Calu3 (cell line): ENCODE measurements at regions not wholly inside any gene's neighbourhood (a gene's known extent, or its start where the extent isn't known, plus 50 kb on each side); places are given as distances from the start of the nearest gene placed in this dataset.

ENCODE experiments used
- BruUV-seq: library from RNA; stranded (reverse); fragments of 400-500 nt; replicated peaks from 2 replicates; lab custom pipeline; 2021; lab: Mats Ljungman, UMichigan
- CTCF ChIA-PET: fragments of 300-600 bp; sonication (Branson Sonifier 250); formaldehyde crosslinking; loops from one replicate; lab custom pipeline; 2022; ENCODE audit warnings: antibody characterized with exemption; lab: Charles Lee
- DNase-seq: peaks from one replicate; pipeline ENCODE4 v3.0.0; 2022
- H3K27ac Mint-ChIP-seq: one replicate; pipeline ENCODE4 v1.8.0; 2022; ENCODE audit warnings: mixed read lengths; ENCODE audit not compliant: unreplicated experiment
- H3K27me3 Mint-ChIP-seq: one replicate; pipeline ENCODE4 v1.8.0; 2022; ENCODE audit warnings: mixed read lengths; ENCODE audit not compliant: unreplicated experiment
- H3K36me3 Mint-ChIP-seq: one replicate; pipeline ENCODE4 v1.8.0; 2022; ENCODE audit warnings: mild to moderate bottlenecking, moderate library complexity, mixed read lengths; ENCODE audit not compliant: insufficient read depth, unreplicated experiment
- H3K4me1 Mint-ChIP-seq: one replicate; pipeline ENCODE4 v1.8.0; 2022; ENCODE audit warnings: mild to moderate bottlenecking, low read depth, mixed read lengths; ENCODE audit not compliant: unreplicated experiment
- H3K4me3 Mint-ChIP-seq: one replicate; pipeline ENCODE4 v1.8.0; 2022; ENCODE audit warnings: mild to moderate bottlenecking, low read depth, moderate library complexity, mixed read lengths; ENCODE audit not compliant: unreplicated experiment
- H3K9me3 Mint-ChIP-seq: one replicate; pipeline ENCODE4 v1.8.0; 2022; ENCODE audit warnings: low read depth, mixed read lengths; ENCODE audit not compliant: unreplicated experiment
- intact Hi-C: fragments of 100-400 bp; cut with micrococcal nuclease; formaldehyde crosslinking; loops from one replicate; pipeline ENCODE4 v1.10.0; 2022; ENCODE audit not compliant: unreplicated experiment
- TF ChIP-seq, protein P1 (sequence below): fragments of 200-600 bp; IDR thresholded peaks from one replicate; pipeline ENCODE4 v1.8.0; 2022; ENCODE audit warnings: antibody characterized with exemption; ENCODE audit not compliant: unreplicated experiment

DNA sequence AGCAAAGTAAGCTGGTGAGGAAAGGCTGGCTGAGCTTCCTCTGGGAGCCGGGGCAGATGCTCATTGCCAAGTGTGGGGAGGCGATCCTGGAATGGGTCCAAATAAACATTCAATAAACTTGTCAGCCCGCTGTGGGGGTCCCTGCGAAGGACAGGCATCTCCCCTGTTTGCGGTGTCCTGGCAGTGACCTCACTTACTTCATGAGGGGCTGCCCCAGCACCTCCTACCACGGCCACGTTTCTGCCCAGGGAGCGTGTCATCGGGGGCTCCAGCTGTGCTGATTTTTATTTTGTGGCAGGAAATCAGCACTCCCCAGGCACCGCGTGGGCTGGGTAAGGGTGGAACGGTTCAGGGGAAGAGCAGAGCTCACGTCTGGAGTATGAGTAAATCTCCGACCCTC, 493.9 kb upstream of the B3GAT1 start:
- BruUV-seq, result no TSS peak
- Mint-ChIP-seq H3K9me3 (peaks cover 24% of the 10 kb centered on the region), H3K27ac (no peak overlapping the region), H3K27me3 (no peaks in the 10 kb centered on the region), H3K4me1 (no peaks in the 10 kb centered on the region), H3K36me3 (no peaks in the 10 kb centered on the region), H3K4me3 (no peak overlapping the region)
- intact Hi-C loops, result no loop called here
- CTCF ChIA-PET, result no interaction called here
- no peak for DNase-seq
- TF ChIP-seq, protein P1, sequence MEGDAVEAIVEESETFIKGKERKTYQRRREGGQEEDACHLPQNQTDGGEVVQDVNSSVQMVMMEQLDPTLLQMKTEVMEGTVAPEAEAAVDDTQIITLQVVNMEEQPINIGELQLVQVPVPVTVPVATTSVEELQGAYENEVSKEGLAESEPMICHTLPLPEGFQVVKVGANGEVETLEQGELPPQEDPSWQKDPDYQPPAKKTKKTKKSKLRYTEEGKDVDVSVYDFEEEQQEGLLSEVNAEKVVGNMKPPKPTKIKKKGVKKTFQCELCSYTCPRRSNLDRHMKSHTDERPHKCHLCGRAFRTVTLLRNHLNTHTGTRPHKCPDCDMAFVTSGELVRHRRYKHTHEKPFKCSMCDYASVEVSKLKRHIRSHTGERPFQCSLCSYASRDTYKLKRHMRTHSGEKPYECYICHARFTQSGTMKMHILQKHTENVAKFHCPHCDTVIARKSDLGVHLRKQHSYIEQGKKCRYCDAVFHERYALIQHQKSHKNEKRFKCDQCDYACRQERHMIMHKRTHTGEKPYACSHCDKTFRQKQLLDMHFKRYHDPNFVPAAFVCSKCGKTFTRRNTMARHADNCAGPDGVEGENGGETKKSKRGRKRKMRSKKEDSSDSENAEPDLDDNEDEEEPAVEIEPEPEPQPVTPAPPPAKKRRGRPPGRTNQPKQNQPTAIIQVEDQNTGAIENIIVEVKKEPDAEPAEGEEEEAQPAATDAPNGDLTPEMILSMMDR, result no peak

DNA sequence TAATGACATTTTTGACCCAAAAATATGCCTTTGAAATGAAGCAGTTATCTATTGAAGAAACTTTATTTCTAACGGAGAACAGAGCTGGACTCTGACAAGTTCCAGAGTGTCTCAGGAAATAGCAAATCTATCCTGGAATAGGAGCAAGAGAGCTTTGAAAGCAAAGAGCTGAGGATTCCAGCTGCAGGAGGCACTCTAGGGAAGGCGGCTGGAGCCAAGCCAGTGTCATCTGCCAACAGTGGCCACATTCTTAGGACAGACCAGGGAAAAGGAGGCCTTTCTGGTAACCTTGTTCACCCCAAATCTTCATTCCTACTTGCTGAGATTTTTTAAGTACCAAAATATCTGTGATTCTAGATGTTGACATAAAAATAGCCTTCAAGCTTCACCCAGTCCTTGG, 493.5 kb upstream of the B3GAT1 start:
- no peak overlapping the region for H3K27ac Mint-ChIP-seq
- CTCF ChIA-PET, result no interaction called here

DNA sequence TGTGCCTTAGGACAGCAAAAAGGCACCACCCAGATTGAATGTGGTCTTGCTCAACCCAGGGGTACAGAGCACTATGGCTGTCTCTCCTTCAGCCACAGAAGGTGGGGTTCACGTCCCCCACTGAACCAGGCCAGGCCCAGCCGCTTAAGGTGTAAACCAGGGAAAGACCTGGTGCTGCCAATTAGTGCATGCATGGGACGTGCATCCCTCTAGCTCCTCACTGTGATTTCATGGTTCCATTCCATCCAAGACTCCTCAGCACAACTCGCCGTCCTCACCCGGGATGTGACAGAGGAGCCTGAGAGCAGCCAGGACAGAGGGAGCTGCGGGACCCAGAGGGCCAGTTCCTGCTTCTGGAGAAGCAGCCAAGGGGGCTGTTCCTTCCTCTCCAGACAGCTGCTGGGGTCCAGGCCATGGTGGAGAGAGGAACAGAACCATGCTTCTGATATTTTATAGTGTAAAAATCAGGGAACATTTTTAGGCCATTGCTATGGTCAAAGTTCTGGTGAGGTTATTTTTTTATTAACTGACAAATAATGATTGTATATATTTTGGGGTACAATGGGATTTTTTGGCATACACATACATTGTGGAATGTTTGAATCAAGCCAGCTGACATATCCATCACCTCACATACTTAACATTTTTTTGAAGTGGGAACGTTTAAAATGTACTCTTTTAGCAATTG, 492.2 kb upstream of the B3GAT1 start:
- Mint-ChIP-seq H3K27ac (no peak overlapping the region), H3K27me3 (no peaks in the 10 kb centered on the region), H3K9me3 (peaks cover 27% of the 10 kb centered on the region), H3K36me3 (peaks cover 5% of the 10 kb centered on the region), H3K4me3 (no peak overlapping the region), H3K4me1 (no peaks in the 10 kb centered on the region)
- intact Hi-C loops, result no loop called here
- CTCF ChIA-PET, result no interaction called here
- BruUV-seq, result no TSS peak
- DNase-seq, result no peak
- TF ChIP-seq, protein P1, result no peak

More for the DNA sequence above, 493.5 kb upstream of the B3GAT1 start:
- H3K4me3 Mint-ChIP-seq, result no peak overlapping the region
- H3K4me1 Mint-ChIP-seq, result no peaks in the 10 kb centered on the region
- H3K9me3 Mint-ChIP-seq, result peaks cover 24% of the 10 kb centered on the region
- no peaks in the 10 kb centered on the region for H3K27me3 Mint-ChIP-seq
- DNase-seq, result no peak
- no TSS peak for BruUV-seq
- intact Hi-C loops, result no loop called here
- H3K36me3 Mint-ChIP-seq, result no peaks in the 10 kb centered on the region
- TF ChIP-seq, protein P1, result no peak

DNA sequence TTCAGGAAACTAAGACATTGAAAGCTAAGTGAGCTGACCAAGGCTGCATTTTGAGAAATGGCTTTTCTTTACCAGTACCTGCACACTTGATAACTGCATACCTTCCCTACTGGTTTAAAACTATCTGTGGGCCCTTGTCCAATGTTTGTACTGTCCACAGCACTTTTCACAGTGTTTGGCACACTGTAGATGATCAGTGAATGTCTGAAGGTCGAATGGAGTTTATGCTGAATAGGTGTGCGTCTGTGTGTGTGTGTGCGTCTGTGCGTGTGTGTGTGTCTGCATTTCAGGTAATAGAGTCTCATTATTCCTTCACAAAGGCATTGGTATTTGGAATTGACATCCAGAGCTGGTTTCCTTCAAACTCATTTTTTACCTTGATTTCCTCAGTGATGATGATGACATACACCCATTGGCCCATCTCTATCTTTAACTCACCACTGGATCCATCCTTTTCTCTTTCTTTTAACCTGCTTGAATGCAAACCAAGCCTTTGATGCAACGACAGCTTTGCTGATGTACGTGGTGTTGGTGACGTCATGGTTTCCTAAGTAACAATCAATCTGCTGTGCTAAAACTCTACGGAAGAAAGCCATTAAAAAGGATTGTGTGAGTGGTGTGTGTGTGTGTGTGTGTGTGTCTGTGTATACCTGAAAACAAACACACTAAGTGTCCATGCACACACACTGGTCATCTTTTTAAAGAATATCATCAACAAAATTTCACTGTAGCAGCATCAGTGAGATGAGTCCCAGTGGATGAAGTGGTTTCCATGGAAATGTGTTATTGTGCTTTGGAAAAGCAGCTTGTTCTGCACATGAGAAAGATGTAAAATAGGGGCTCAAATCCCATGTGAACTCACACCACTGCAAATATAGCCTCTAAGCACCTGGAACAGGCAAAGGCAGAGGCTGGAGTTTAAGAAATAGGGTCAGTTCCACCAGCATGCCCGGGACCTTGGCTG, 490.2 kb upstream of the B3GAT1 start:
- Mint-ChIP-seq H3K9me3 (peaks cover 27% of the 10 kb centered on the region), H3K27me3 (no peaks in the 10 kb centered on the region), H3K4me1 (no peaks in the 10 kb centered on the region), H3K4me3 (no peak overlapping the region), H3K36me3 (peaks cover 5% of the 10 kb centered on the region), H3K27ac (no peak overlapping the region)
- CTCF ChIA-PET, result no interaction called here
- TF ChIP-seq, protein P1, result no peak
- intact Hi-C loops, result no loop called here
- no TSS peak for BruUV-seq
- no peak for DNase-seq
